ENCODE measurements at regions not wholly inside any gene's neighbourhood (a gene's known extent, or its start where the extent isn't known, plus 50 kb on each side); places are given as distances from the start of the nearest gene placed in this dataset.

- TF ChIP-seq CTCF (IDR thresholded peaks at IDR 0.05; ENCODE audit: low read depth, low read length, missing input control) (no peak), JUND (IDR thresholded peaks at IDR 0.05) (no peak)
Observed at GRCh38 chr2:7800031-7800430, 881.8 kb upstream of the ID2 start.
